Thyroid gland (tissue), 4 donors: ENCODE measurements at regions not wholly inside any gene's neighbourhood (a gene's known extent, or its start where the extent isn't known, plus 50 kb on each side); places are given as distances from the start of the nearest gene placed in this dataset.

Experiments
- DNase-seq, 2 donors: peaks; one replicate each; pipeline ENCODE4 v3.0.0-alpha.2; 2019
- H3K27ac ChIP-seq, 3 donors: fragments of 200-600 bp; sonication (generic); 1 replicate in 2 of 3; 2 replicates in 1 of 3; pipeline ENCODE4 v1.5.1; 2016 to 2019; ENCODE audit warnings: mild to moderate bottlenecking in 1 of 3, moderate library complexity in 1 of 3
- H3K27me3 ChIP-seq: fragments of 200-600 bp; sonication (generic); one replicate; pipeline ENCODE4 v1.5.1; 2019
- H3K36me3 ChIP-seq, 2 donors: fragments of 200-600 bp; sonication (generic); one replicate each; pipeline ENCODE4 v1.5.1; 2016 to 2019
- H3K4me1 ChIP-seq, 2 donors: fragments of 200-600 bp; sonication (generic); one replicate each; pipeline ENCODE4 v1.5.1; 2017 to 2019
- H3K4me3 ChIP-seq, 3 donors: fragments of 200-600 bp; sonication (generic); replicated peaks in 1 of 3; 1 replicate in 2 of 3; 2 replicates in 1 of 3; pipeline ENCODE4 v1.5.1; 2016; ENCODE audit warnings: mild to moderate bottlenecking in 1 of 3
- H3K9me3 ChIP-seq: fragments of 200-600 bp; sonication (generic); one replicate; pipeline ENCODE4 v1.5.1; 2017
- POLR2A ChIP-seq, 2 donors: fragments of 450-650 bp; IDR thresholded peaks; one replicate each; pipeline ENCODE4 v1.6.1; 2017; ENCODE audit warnings: antibody characterized with exemption in 2 of 2, mild to moderate bottlenecking in 2 of 2, moderate library complexity in 1 of 2
- WGBS, 2 donors: methylation state at CpG; one replicate each; pipeline ENCODE4 v1.1.5; 2017; 5-methylcytosine and 5-hydroxymethylcytosine counted together
- intact Hi-C: fragments of 100-400 bp; cut with DNase I; formaldehyde crosslinking; loops from one replicate; pipeline ENCODE4 v1.15.1; 2023
- TF ChIP-seq, protein P1 (sequence below), 6 experiments: fragments of 200-600 bp in 3 of 6; fragments of 450-650 bp in 3 of 6; sonication (generic) in 3 of 6; IDR thresholded peaks; one replicate each; pipeline ENCODE4 v1.5.1; 2016 to 2019; ENCODE audit warnings: antibody characterized with exemption in 6 of 6, mild to moderate bottlenecking in 2 of 6, inconsistent platforms in 1 of 6, moderate library complexity in 1 of 6

DNA sequence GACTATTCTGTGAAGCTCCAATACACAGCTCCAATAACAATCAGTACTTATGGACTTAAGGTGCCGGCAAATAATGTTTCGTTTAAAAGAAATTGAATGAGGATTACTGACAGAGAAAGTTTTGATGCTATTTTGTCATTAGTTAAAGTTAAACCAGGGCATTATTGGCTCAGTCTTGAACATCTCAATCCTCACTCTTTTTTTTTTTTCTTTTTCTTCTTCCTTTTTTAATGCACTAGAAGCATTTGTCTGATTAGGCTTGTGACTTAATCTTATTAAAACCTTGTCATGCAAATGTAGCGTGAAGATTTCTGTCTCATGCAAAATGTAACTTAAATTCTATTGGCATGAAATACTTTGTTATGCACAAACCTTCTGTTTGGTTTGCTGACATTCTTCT lies 346.8 kb upstream of the ADGRL2 start:
- 96 to 97% methylated on average over 3 of the region's 3 CpGs for WGBS, 2 donors
- DNase-seq: no peak
- intact Hi-C loops: no loop called here

DNA sequence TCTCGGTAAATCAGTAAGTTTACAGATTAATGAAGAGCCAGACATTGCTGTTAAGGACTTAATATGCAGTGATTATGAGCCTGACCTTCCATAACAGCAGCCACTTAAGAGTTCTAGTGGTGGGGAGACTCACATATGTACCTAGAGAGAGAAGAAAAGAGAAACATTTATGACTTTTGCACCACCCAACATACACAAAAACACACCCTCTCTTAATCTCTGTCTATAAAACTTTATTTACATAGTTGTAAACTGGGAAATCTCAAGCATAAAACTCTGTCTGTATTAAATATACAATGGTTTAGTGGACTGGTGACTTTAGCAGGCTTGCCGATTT lies 347.4 kb upstream of the ADGRL2 start:
- Histone ChIP-seq H3K4me1 (no peaks in the 10 kb centered on the region), H3K9me3 (no peaks in the 10 kb centered on the region), H3K4me3 (no peak overlapping the region), H3K27ac (no peak overlapping the region), H3K27me3 (no peaks in the 10 kb centered on the region), H3K36me3 (no peaks in the 10 kb centered on the region)
- WGBS, 2 donors: 79 to 80% methylated on average over 2 of the region's 2 CpGs
- DNase-seq: no peak
- intact Hi-C loops: no loop called here
- TF ChIP-seq, protein P1, sequence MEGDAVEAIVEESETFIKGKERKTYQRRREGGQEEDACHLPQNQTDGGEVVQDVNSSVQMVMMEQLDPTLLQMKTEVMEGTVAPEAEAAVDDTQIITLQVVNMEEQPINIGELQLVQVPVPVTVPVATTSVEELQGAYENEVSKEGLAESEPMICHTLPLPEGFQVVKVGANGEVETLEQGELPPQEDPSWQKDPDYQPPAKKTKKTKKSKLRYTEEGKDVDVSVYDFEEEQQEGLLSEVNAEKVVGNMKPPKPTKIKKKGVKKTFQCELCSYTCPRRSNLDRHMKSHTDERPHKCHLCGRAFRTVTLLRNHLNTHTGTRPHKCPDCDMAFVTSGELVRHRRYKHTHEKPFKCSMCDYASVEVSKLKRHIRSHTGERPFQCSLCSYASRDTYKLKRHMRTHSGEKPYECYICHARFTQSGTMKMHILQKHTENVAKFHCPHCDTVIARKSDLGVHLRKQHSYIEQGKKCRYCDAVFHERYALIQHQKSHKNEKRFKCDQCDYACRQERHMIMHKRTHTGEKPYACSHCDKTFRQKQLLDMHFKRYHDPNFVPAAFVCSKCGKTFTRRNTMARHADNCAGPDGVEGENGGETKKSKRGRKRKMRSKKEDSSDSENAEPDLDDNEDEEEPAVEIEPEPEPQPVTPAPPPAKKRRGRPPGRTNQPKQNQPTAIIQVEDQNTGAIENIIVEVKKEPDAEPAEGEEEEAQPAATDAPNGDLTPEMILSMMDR (IDR thresholded peaks at IDR 0.05): no peak
- TF ChIP-seq POLR2A (IDR thresholded peaks at IDR 0.05): no peak

More for the DNA sequence above, 346.8 kb upstream of the ADGRL2 start:
- TF ChIP-seq, protein P1 (IDR thresholded peaks at IDR 0.05): no peak
- TF ChIP-seq POLR2A (IDR thresholded peaks at IDR 0.05): no peak
- Histone ChIP-seq H3K27me3 (no peaks in the 10 kb centered on the region), H3K4me3 (no peak overlapping the region), H3K9me3 (no peaks in the 10 kb centered on the region), H3K36me3 (no peaks in the 10 kb centered on the region), H3K4me1 (no peaks in the 10 kb centered on the region), H3K27ac (no peak overlapping the region)

DNA sequence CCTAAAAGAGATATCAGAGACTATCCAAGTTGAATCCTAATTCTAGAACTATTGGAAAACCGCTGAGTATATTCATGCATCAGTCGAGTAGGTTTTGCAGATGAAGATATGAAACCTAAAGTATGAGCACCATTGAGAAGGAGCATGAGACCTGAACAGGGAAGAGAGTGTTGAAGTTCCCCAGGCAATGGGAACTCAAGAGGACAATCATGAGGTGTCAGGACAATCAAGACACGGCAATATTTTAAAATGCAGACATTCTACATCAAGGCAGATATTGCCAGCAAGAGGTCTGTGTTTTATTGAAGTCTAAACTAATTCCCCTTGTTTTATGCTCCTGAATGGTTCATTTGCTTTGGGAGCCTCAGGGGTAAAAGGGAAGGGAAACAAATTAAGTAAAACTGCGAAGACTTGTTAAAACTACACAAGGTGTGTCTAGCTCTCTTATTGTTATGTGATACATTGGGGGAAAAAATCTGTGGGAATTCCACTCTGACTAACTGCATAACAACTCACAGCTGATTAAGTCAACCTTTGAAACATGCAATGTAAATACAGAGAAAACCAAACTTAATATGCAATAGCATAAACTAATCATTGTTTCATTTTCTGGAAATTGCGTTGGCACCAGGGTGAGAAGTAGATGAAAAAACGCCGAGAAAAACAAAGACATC lies 347.9 kb upstream of the ADGRL2 start:
- intact Hi-C loops: no loop called here
- 84 to 88% methylated on average over 7 of the region's 7 CpGs for WGBS, 2 donors
- TF ChIP-seq, protein P1 (IDR thresholded peaks at IDR 0.05): no peak
- TF ChIP-seq POLR2A (IDR thresholded peaks at IDR 0.05): no peak

DNA sequence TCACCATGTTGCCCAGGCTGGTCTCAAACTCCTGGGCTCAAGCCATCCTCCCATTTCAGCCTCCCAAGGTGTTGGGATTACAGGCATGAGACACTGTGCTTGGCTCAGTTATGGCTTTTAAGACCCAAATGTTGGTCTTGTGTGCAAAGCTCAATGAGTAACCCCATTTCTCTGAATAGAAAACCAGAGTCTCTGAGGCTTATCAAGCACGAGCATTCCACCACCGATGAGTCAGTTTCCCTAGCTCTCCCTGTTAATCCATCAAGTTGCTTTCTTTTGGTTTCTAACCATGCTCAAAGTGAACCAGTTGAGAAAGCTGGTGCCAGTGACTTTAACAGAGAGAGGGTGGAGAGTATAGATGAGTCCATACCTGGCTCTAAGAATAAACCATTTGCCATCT lies 350.9 kb upstream of the ADGRL2 start:
- H3K36me3 ChIP-seq: no peaks in the 10 kb centered on the region
- intact Hi-C loops: no loop called here
- WGBS, 2 donors: 97 to 98% methylated on average over 2 of the region's 2 CpGs
- TF ChIP-seq POLR2A (IDR thresholded peaks at IDR 0.05): no peak
- H3K27ac ChIP-seq: no peak overlapping the region
- no peaks in the 10 kb centered on the region for H3K27me3 ChIP-seq
- no peaks in the 10 kb centered on the region for H3K4me1 ChIP-seq
- H3K4me3 ChIP-seq: no peak overlapping the region
- H3K9me3 ChIP-seq: no peaks in the 10 kb centered on the region
- DNase-seq: no peak

More for the DNA sequence above, 347.9 kb upstream of the ADGRL2 start:
- H3K36me3 ChIP-seq: no peaks in the 10 kb centered on the region
- DNase-seq: no peak
- H3K4me1 ChIP-seq: no peaks in the 10 kb centered on the region
- no peaks in the 10 kb centered on the region for H3K27me3 ChIP-seq
- no peak overlapping the region for H3K4me3 ChIP-seq
- no peaks in the 10 kb centered on the region for H3K9me3 ChIP-seq
- H3K27ac ChIP-seq: no peak overlapping the region

DNA sequence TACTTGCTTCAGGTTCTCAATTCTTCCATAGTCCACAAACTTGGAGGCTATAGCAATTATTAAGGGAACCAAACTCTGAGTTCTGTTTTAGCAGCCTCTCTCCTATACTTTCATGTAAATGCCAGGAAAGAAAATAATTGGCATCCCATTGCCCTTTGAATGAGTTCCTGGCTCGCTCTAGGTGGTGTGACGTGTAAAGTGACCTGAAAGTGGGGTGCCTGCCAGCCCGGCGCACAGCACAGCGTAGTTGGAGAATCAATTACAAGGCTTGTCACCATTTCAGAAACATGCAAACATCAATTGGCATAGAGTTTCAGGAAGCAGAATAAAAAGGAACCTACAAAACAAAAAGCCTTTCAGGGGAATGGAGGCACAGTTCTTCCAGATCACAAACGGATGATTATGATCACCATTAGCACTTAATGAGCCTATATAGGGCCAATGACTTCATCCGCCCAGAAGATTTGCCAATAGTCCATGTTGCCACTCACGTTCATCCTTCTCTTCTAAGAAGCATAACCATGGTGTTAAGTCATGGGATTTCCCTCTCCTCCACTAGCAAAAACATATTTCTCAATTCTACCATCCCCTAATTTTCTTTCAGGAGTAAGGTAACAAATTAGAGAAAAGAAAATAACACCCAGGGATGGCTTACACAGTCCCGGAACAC lies 354.6 kb upstream of the ADGRL2 start:
- peak in 1 of 2 donors; percentile 7 for DNase-seq
- 80 to 90% methylated on average over 9 of the region's 9 CpGs for WGBS, 2 donors
- Histone ChIP-seq H3K4me1 (no peaks in the 10 kb centered on the region), H3K9me3 (no peaks in the 10 kb centered on the region), H3K27ac (no peak overlapping the region), H3K36me3 (no peaks in the 10 kb centered on the region), H3K27me3 (no peaks in the 10 kb centered on the region), H3K4me3 (no peak overlapping the region)
- TF ChIP-seq, protein P1 (IDR thresholded peaks at IDR 0.05): no peak
- no peak for TF ChIP-seq POLR2A (IDR thresholded peaks at IDR 0.05)
- intact Hi-C loops: no loop called here
